ENCODE measurements at regions not wholly inside any gene's neighbourhood (a gene's known extent, or its start where the extent isn't known, plus 50 kb on each side); places are given as distances from the start of the nearest gene placed in this dataset.
"Not testable (repeated sequence)": the region's sequence is repeated elsewhere in the genome, so short reads cannot be mapped to it uniquely, and the experiment has no call there.

GRCh38 chr12:73057428-73057827 is 785.3 kb downstream of the TRHDE start:
- DNase-seq: no peak

- no peak for DNase-seq
Measured at GRCh38 chr12:73065913-73066312, 793.7 kb downstream of the TRHDE start.

GRCh38 chr12:73067616-73068015 is 795.4 kb downstream of the TRHDE start:
- DNase-seq: no peak

- no peak for DNase-seq
Measured at GRCh38 chr12:73072214-73072613, 800.0 kb downstream of the TRHDE start.

- no peak for DNase-seq
Measured at GRCh38 chr12:73076760-73077159, 804.6 kb downstream of the TRHDE start.

- DNase-seq: no peak
Measured at GRCh38 chr12:73083736-73084135, 811.6 kb downstream of the TRHDE start.

GRCh38 chr12:73106296-73106695 is 834.1 kb downstream of the TRHDE start:
- DNase-seq: no peak

GRCh38 chr12:73106896-73107295 is 834.7 kb downstream of the TRHDE start:
- no peak for DNase-seq

GRCh38 chr12:73110816-73111215 is 838.6 kb downstream of the TRHDE start:
- DNase-seq: no peak

GRCh38 chr12:73112035-73112816 is 840.1 kb downstream of the TRHDE start:
- no peak for DNase-seq

GRCh38 chr12:73124480-73124879 is 852.3 kb downstream of the TRHDE start:
- DNase-seq: no peak

GRCh38 chr12:73125148-73125547 is 853.0 kb downstream of the TRHDE start:
- no peak for DNase-seq

- peak; percentile 38 for DNase-seq
Measured at GRCh38 chr12:73136386-73136785, 864.2 kb downstream of the TRHDE start.

- DNase-seq: not testable (repeated sequence)
Measured at GRCh38 chr12:73139642-73140041, 867.5 kb downstream of the TRHDE start.

- DNase-seq: no peak
Measured at GRCh38 chr12:73158341-73158740, 886.2 kb downstream of the TRHDE start.

- no peak for DNase-seq
Measured at GRCh38 chr12:73159954-73160353, 887.8 kb downstream of the TRHDE start.

GRCh38 chr12:73161970-73162369 is 889.8 kb downstream of the TRHDE start:
- DNase-seq: no peak

GRCh38 chr12:73180734-73181133 is 908.6 kb downstream of the TRHDE start:
- DNase-seq: no peak

- DNase-seq: no peak
Measured at GRCh38 chr12:73181244-73181643, 909.1 kb downstream of the TRHDE start.

- DNase-seq: no peak
Measured at GRCh38 chr12:73185403-73185802, 913.2 kb downstream of the TRHDE start.

- no peak for DNase-seq
Measured at GRCh38 chr12:73186272-73186671, 914.1 kb downstream of the TRHDE start.

- DNase-seq: no peak
Measured at GRCh38 chr12:73187765-73188164, 915.6 kb downstream of the TRHDE start.

GRCh38 chr12:73210548-73211204 is 938.5 kb downstream of the TRHDE start:
- DNase-seq: no peak

- DNase-seq: no peak
Measured at GRCh38 chr12:73220951-73221350, 948.8 kb downstream of the TRHDE start.

GRCh38 chr12:73221398-73221797 is 949.2 kb downstream of the TRHDE start:
- no peak for DNase-seq
